Mammary epithelial cell (primary cell): ENCODE measurements at regions not wholly inside any gene's neighbourhood (a gene's known extent, or its start where the extent isn't known, plus 50 kb on each side); places are given as distances from the start of the nearest gene placed in this dataset.

Experiments used
- CTCF ChIP-seq, 2 donors: IDR thresholded peaks in 1 of 2; conservative IDR thresholded peaks in 1 of 2; 2 replicates each; pipeline ENCODE4 v1.5.1; 2011 to 2012; ENCODE audit warnings: inconsistent platforms in 2 of 2, low read length in 2 of 2, mild to moderate bottlenecking in 2 of 2, control low read depth in 1 of 2, low read depth in 1 of 2; ENCODE audit not compliant: insufficient read depth in 1 of 2; ENCODE audit errors: extremely low read depth in 1 of 2
- EZH2 ChIP-seq: IDR thresholded peaks from 2 replicates; pipeline ENCODE4 v1.6.1; 2012; ENCODE audit warnings: low read length, inconsistent platforms, borderline replicate concordance

GRCh38 chr12:93306636-93307035 is 71.1 kb upstream of the NUDT4 start:
- TF ChIP-seq CTCF (conservative IDR thresholded peaks at IDR 0.05 in 1 of 2, IDR thresholded peaks at IDR 0.05 in 1 of 2; ENCODE audit: extremely low read depth in 1 of 2, insufficient read depth in 1 of 2, low read depth in 1 of 2, low read length in 2 of 2) = no peak
- TF ChIP-seq EZH2 = no peak
